LNCAP (cell line): ENCODE measurements at regions not wholly inside any gene's neighbourhood (a gene's known extent, or its start where the extent isn't known, plus 50 kb on each side); places are given as distances from the start of the nearest gene placed in this dataset.

Experiments used
- CTCF ChIP-seq: fragments of 450-650 bp; IDR thresholded peaks from 2 replicates; pipeline ENCODE4 v1.5.1; 2017; ENCODE audit warnings: mild to moderate bottlenecking

GRCh38 chr3:635393-635792 lies 438.8 kb downstream of the CHL1 start:
- TF ChIP-seq CTCF, result no peak

GRCh38 chr3:643376-643775 lies 446.8 kb downstream of the CHL1 start:
- TF ChIP-seq CTCF, result no peak

GRCh38 chr3:655824-656223 lies 437.0 kb upstream of the CNTN6 start:
- no peak for TF ChIP-seq CTCF

- no peak for TF ChIP-seq CTCF
These were observed 431.5 kb upstream of the CNTN6 start for GRCh38 chr3:661356-661755.

GRCh38 chr3:674116-674515 lies 418.7 kb upstream of the CNTN6 start:
- no peak for TF ChIP-seq CTCF

- no peak for TF ChIP-seq CTCF
These were observed 417.0 kb upstream of the CNTN6 start for GRCh38 chr3:675846-676245.

- no peak for TF ChIP-seq CTCF
These were observed 409.1 kb upstream of the CNTN6 start for GRCh38 chr3:683770-684169.

GRCh38 chr3:690770-691169 lies 402.1 kb upstream of the CNTN6 start:
- no peak for TF ChIP-seq CTCF
